ENCODE measurements at regions not wholly inside any gene's neighbourhood (a gene's known extent, or its start where the extent isn't known, plus 50 kb on each side); places are given as distances from the start of the nearest gene placed in this dataset.

DNA sequence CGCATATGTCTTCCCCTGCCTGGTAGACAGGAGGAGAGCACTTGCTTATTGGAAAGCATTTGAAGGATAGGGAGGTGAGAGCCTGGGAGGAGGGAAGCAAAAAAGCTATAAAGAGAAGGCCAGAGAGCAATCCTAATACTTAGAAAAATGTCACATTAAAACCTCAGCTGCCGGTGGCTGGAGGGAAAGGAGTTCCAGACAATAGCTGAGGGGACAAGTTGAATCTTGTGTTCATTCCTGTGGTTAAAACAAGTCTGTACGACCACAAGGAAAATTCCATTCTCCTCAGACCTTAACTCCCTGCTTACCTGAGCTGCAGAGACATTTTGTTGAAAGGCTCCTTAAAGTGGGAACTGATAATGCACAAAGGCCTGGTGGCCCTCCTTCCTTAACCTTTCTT is 218.8 kb upstream of the CAMK1G start:
- DNase-seq = no peak

DNA sequence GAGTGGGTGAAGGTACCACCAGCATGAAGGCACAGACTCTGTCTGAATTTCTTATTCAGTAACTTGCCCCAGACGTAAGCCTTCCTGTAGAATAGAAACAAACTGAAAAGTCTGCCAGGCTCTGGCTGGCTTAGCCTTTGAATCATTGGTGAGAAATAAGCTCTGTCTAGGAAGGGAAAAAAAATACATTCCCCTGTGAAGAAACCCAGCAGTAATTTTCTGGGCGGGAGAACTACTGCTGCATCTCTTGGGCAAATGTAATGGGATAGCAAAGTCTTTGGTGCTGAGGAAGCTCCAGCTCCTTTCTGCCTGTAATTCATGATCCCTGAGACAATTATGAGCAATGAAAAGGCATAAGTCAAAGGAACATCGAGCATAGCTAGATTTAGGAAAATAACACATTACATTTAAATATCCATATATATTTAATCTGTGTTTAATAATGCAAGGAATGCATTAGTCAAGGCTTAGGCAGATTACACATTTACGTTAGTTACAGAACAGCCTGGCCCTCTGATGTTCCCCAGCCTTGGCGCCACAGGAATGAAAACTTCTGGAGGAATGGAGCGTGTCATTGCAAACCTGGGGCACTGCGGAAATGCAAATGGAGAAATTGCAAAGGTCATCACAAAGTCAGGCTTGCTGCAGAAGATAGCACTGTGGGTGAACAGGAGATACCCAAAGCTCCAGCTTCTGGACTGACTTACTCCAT is 216.3 kb upstream of the CAMK1G start:
- DNase-seq = no peak

DNA sequence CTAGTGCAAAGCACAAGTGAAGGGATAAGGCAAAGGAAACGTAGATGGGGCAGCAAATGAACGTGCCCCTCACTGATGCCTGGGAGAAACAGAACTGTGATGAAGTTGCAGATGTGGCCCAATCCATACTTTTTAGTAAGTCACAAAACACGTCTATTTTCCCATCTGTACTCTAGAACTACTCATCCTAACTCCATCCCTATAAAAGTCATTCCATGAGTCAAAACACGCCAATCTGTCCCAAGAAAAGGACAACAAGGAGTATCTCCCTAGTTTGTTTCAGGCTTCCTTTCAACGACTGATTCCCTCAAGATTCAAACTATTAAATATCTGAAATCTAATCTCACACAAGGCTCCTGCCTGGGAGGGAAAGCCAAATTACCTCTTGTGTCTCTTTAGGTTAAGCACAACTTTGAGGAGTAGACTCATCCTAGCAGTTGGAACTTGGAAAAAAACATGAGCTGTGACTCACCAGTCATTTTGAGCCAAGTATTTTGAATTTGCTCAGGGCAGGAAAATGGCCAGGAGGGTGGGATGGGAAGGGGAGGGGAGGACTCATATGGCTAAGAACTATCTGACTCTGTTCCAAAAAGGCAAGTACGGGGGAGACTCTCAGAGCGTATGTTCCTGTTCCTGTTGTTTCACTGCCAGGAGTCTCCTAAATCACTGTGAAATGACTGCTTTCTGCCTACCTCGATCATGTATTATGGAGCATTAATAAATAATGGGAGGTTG is 214.5 kb upstream of the CAMK1G start:
- DNase-seq = no peak

DNA sequence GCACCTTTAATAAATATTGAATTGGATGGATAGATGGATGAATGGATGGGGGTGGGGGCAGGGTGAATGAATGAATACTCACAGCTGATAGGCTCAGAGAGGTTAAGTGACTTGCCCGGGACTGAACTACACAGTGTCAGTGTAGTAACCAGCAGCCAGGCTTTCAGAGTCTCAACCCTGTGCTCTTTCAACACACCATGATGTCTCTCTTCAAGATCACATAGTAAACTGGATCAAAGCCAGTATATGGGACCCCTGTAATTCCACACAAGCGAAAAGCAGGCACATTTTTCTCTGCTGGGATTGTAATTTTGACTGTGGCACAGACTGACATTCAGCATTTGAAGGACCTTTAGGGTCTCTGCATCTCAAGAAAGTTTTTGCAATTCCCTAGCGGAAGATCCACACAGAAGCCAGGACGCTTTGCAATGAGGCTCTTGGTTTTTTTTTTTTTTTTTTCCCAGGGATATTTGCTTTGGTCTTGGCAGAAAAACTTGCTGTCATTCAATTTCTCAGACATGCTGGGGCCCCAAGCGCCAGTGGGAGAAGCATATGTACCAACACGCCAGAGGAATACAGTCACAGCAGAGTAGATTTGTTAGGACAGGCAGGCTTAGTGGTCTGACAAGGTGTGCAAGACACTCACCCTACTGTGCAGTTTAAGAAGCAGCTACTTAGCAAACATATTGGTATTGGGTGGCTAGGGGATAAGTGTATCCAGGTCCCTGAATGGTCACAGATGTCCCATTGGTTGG is 213.1 kb upstream of the CAMK1G start:
- DNase-seq = no peak

DNA sequence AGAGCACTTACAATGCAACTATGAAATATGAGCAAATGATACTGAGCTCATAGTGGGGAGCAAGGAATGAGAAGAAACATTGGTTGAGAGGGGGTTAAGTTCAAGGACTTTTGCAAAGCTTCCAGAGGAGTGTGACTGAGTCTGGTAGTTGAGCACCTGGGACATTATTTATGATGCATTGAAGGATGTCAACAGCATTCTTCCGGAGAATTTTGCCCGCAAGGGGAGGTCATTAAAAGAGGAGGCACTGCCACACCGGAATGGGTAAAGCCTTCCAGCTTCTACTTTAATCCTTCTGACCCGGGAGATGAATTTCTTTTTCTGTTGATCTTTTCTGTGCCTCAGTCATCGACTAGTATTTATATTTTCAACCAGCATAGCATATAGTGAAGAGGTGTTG is 208.4 kb upstream of the CAMK1G start:
- no peak for DNase-seq

DNA sequence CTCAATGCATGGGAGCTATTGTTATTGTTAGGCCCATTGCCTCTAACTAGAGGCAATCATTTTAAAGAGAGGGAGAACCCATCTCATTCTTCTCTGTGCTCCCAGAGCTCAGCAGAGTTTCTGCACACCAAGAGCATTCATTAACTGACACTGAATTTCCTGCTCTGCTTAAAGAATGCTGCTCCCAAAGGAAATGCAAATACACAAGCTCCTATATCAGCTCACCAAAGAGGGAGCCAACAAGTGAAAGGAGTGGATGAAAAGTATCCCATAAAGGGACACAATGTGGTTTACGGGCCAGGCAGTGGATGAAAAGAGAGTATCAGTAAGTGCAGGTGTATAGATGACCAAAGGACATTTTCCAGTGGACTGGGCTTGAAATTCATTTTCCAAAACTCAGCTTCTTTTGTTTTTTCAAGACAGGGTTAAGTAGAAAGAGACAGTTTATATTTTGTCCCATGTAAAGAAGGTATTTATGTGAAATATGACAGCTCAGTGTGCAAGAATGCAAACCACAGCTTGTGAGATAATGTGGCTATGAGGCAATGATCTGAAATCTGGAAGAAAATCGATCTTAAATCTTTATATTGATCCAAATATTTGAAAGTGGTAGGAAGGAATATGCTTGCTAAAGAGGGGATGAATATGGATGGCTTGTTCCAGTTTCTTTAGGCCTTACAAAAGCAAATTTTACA is 207.7 kb upstream of the CAMK1G start:
- DNase-seq = no peak

DNA sequence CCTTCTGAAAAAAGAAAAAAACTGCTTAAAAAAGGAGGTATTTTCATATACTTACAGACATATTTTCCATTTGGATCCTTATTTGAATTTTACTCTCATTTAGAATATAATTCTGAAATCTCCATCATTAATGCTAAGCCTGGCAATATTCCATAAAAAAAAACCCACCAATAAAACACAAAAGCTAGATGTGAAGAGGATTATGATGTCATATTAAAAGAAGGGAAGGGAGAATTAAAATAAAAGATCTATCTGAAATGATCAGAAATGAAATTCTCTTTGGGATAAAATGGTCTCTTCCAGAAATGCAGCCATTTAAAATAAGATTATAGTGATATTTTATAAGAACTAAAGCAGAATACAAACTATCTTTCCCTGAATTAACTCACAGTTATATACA is 206.7 kb upstream of the CAMK1G start:
- no peak for DNase-seq

DNA sequence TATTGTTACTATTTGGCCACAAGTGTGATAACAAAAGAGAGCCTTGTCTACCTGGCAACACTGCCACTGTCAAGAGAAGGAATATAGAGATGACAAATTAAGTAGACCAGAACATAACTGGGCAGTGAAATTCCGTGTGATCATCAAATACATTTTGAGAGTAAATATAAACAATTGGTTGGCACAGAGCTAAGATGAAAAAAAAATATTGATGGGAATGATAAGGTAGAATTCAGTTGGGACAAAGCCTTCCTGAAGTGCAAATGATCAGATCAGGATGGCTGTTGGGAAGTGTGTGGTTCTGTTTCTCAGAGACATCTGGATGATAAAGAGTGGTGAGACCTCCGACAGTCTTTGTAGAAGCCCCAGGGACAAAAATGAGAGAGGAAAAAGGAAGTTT is 205.5 kb upstream of the CAMK1G start:
- DNase-seq = no peak

DNA sequence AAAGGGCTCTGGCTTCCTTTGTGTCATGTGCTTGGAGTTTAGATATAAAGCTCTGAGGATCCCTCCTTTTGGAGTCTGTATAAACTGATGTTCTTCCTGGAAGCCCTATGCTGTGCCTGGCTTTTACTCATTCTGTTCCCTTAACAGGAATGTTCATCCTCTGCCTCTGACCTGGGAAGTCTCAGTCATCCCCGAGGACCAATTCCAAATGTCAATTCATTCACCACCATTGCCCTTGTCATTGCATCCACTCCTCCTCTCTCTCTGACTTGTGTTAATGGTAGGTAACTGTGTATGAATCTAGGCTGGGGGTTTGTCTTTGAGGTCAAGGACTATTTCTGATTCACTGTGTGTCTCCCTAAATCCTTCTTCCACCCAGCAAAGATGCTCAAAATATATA is 204.2 kb upstream of the CAMK1G start:
- no peak for DNase-seq

DNA sequence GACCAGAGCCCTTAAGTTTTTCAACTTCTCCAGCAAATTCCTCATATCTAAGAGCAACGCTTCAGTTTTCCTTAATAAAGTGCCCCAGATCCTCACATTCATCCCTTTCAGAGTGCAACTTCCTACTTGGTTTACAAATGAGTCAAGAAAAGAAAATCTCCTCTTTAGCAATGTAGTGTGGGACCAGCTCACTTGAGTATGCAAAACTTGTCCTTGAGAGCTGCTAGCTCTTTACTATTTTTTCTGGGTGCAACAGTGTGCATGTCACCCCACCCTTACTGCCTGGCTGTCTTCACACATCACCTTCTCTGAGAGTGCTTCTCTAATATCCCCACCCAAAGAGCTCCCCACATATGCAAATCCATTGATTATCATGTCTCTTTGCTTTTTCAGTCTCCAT is 203.1 kb upstream of the CAMK1G start:
- DNase-seq = no peak

DNA sequence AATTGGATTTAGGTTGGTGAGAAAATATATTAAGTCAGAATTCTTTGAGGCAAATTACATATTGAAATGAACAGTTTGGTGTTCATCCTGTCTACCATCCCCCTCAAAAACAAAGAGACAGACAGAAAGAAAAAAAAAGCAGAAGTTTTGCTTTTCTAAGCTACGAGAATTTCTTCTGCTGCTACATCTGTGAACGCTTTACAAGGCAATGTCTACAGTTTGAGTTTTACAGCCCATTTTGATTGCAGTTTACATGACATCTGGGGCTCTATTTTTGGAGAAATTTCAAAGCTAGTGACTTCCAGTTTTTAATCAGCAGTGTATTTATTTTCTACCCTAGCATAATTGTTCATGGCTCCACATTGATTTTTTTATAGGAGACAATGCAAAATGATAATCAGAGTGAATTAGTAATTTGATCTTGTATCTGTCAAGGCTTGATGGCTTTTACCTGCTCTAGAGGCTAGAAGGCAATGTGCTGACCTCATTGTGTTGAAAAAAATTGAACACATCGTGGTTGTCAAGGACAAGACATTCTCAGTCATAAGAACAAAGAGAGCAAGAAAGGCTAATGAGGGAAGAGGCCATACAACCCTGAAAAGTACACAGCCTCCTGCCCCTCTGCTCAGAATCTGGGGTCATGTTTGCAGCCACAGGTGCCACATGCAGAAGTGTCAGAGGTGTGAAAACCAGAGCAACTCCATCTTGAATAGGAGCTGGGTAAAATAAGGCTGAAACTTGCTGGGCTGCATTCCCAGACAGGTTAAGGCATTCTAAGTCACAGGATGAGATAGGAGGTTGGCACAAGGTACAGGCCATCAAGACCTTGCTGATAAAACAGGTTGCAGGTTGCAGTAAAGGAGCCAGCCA is 201.0 kb upstream of the CAMK1G start:
- no peak for DNase-seq

DNA sequence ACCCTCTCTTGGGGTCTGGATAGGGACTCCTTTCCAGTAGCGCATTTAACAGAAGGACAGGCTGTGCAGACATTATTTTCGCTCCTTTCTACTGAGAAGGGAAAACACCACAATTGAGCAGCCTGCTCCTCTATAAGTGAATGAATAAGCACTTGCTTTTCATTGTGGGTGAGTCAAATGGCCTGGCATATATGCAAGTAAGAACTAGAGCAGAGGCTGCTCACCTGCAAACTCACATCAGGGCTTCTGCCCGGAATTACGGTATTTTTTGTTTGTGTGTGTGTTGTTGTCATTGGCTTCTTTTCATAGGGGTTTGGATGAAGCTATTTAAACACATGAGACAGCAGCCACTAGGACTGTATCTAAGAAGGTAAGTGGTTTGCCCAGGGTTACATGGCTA is 200.1 kb upstream of the CAMK1G start:
- no peak for DNase-seq

DNA sequence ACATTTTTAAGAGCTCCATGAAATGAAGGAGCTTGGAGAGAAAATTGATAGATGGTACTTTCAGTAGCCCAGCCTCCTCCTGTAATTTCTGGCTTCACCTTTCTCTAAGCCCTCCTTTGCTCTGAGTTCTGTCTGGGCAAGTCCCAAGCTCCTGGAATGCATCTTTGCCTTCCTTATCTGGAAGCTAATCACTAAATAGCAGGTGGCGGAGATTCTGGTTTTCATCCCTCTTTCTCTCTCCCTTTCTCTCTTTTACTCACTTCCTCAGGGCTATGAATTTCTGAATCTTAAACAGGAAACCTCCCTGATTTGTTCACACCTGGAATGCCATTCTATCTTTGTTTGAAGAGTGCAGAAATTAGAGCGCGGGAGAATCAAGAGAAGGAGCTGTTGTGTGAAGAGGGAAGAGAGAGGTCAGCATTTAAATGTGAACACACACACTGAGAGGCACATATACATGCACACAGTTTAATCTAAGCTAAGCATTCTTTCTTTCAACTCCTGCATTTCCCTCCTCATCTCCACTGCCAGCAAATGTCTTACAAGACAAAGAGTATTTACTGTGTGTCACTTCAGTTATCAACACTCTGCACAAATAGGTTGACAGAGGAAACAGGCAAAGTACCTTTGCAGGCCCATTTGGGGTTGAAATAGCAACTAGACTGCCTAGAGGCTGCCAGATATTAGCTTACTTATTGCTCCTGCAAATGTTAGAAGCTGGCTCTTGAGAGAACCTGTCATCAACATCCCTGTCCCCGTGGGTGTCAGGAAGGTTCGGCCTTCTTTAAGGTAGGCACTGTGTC is 199.4 kb upstream of the CAMK1G start:
- no peak for DNase-seq

DNA sequence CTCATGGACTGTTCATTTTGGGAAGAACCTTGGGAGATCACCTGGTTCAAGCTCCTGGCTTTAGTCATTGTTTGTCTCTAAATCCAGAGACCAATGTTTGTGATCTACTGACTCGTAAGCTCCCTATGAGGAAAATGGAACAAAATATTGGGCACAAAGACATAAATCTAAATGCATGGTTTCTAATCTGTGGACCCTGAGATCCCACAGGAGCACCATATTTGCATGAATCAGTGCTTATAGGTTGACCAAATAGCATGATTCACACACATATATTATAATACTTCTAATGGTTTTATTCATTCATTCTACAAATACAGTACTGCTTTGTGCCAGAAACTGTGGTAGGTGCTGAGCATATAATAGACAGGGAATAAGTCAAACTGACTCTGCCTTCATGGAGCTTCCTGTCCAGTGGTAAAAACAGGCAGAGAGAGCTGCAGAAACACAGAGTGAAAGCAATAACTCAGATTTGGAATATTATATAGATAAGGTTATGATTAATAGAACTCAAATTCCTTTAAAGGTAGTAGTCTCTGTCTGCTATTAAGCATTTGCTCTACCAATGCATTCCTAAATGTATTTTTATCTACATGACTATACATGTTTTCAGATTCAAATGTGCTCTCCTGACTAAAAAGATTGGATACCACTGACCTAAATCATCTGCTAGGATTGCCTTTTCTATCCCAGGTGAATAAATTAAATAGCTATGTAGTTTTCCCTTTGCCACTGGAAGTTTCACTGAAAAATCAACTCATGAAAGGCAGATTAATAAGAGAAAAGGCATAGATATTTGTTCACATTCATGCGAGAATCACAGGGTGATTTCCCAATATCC is 198.6 kb upstream of the CAMK1G start:
- DNase-seq = no peak

DNA sequence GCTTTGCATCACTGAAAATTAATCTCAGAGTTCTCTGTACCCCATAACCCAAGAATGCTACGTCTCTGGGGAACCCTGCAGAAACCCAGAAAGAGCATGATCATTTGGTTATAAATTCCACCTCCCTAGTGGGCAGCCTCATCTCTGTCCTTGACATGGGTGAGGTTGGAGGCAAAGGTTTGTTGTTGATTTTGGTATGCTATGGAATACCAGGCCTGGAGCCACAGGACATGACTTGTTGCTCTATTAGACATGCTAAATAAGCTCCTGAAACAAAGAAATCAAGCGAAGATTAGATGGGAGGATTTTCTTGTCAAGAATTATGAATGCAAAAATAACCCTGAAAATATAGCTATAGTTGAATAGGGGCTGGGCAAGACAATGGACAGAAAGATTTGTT is 197.4 kb upstream of the CAMK1G start:
- DNase-seq = no peak

DNA sequence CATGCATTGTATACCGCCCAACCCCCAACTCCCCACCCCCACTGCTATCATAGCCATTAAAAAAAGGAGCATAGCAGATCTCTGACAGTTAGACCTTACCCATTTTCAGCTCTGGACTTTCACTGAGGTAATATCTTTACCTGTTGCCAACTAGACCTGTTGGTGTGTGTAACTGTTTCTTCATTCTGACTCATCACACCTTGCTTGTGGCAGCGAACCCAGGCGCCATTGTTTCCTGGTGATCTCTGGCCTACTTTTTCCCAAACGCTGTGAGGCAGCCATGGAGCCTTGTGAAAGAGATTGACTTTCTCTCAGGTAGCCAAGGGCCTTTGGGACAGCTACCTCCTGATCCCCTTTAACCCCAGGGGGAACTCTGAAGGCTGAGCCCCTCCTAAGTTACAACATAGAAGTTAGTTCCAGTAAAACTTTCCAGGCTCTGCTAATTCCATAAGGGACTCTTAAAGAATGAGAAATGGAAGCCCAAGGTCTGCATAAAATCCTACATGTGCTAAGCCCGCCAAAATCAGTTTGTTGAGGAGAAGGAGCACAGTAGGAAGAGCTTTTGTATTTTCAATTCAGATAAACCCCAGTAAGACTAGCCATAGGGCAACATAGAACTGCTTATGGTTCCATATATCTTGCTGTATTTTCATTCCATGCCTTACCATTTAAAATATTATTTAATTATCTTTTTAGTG is 196.1 kb upstream of the CAMK1G start:
- DNase-seq = no peak

DNA sequence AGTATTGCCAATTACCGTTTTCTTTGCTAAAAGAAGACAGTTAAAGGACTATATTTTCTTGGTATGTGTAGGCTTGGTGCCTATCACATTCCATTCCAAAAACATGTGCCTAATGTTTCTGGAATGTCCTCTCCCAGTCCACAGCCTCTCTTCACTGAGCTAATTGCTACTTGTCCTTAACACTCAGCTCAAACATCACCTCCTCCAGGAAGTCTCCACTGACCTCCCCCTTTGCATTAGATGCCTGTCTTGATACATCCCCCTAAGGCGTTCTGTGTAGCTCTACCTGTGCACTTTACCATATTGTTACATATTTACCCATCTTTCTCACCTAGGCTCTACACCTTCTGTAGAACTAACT is 195.6 kb upstream of the CAMK1G start:
- no peak for DNase-seq

DNA sequence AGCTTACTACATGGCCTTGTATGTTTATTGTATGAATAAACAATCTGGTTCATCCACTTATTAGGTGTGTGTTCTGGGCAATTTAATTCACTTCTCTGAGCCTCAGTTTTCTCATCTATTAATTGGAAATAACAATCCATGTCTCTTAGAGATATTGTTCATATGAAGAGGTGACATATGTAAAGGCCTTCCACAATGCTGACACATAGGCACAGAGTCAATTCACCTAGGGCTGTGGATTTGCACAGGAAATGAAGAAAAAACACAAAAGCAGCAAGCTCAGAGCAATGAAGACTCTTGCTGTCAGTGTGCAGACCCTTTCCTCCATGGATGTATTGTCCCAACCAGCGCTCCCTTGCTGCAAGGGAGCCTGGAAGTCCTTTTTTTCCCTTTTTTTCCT is 195.2 kb upstream of the CAMK1G start:
- no peak for DNase-seq

DNA sequence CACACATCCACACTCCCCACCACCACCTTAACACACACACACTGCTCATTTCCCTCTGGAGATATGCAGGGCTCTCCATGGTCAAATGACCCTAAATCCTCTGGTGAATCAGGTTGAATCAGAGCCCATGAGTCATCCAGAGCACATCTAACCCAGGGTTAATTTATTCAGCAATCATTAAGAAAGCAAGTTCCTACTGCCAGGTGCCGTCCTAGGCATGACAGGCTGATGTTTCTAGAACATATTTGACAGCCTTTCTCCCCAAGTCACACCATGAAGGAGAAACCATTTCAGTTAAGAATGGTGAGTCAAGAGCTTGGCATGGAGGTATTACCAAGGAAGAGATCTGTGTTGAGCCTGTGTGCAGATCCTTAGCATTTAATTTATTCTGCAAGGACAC is 194.3 kb upstream of the CAMK1G start:
- no peak for DNase-seq

DNA sequence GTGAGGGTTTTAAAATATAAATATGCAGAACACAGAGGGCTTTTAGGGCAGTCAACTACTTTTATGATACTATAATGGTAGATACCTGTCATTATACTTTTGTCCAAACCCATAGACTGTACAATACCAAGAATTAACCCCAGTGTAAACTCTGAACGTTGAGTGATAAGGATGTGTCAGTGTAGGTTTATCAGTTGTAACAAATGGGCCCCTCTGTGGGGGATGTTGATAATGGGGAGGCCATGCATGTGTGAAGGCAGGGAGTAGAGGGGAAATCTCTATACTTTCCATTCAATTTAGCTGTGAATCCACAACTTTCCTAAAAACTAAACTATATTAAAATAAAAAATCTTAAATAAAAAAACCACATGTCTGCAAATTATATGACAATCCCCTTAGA is 193.5 kb upstream of the CAMK1G start:
- no peak for DNase-seq
